GM19397 (cell line): ENCODE measurements at regions not wholly inside any gene's neighbourhood (a gene's known extent, or its start where the extent isn't known, plus 50 kb on each side); places are given as distances from the start of the nearest gene placed in this dataset.

ENCODE experiments used
- ATAC-seq: cut with Tn5 transposase; IDR thresholded peaks from one replicate; pipeline ENCODE4 v1.9.1; 2021; ENCODE audit warnings: mild to moderate bottlenecking, moderate library complexity; ENCODE audit not compliant: unreplicated experiment

DNA sequence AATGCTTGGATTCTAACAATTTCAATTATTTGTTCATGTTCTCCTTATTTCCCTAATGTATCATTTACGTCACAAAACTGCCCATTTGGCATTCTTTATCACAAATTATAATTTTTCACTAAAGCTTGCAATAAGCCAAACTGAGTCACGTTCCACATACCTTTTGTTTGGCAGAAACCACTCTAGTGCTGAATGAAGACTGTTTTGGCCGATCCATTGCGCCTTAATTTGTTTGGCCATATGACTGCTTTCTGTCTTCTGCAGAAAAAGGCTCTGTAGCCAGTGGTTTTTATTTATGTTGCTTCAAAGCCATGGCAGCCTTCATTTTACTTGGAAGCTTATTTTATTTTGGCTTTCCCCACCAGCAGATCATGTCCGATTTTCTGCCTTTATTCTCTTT is 184.4 kb upstream of the HAND2 start:
- ATAC-seq, result no peak

- no peak for ATAC-seq
Measured at GRCh38 chr4:173713026-173713425, 183.0 kb upstream of the HAND2 start.

- ATAC-seq, result no peak
Measured at GRCh38 chr4:173707658-173708419, 177.8 kb upstream of the HAND2 start.

DNA sequence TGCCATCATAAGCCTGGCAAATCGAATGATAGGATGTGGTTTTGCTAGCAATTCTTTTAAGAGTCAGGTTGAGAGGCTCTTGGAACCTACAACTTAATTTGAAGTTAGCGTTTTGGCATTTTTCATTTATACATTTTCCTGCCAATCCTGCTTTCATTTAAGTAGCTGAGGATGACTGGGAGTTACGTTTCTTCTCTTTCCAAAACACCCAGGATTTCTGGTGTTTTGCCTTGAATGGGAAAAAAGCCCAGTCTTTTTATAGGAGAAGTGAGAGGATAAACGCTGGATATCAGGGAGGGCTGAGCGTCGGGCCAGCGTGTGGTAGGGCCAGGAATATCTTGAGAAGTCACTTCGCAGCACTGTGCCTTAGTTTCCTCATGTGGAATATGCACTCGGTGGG is 174.2 kb upstream of the HAND2 start:
- no peak for ATAC-seq

- ATAC-seq, result no peak
Measured at GRCh38 chr4:173703021-173703420, 173.0 kb upstream of the HAND2 start.

DNA sequence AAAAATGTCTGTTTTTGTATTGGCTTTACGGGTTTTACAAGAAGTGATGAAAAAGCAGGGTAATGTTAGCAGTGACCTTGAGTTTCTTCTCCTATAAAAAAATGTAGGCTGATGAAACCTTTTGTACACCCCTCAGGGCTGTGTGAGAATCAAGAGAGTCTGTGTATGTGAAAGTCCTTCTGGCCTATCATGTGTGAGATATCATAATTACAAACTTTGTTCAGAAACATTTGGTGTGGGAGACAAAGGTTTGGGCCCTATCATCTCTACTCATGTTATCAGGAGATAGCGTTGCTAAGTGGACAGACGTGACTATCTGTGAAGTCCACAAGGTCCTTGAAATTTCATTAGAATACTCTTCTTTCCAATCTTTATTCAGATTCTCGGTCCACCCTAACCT is 170.6 kb upstream of the HAND2 start:
- no peak for ATAC-seq

- no peak for ATAC-seq
Measured at GRCh38 chr4:173699841-173700475, 169.9 kb upstream of the HAND2 start.

DNA sequence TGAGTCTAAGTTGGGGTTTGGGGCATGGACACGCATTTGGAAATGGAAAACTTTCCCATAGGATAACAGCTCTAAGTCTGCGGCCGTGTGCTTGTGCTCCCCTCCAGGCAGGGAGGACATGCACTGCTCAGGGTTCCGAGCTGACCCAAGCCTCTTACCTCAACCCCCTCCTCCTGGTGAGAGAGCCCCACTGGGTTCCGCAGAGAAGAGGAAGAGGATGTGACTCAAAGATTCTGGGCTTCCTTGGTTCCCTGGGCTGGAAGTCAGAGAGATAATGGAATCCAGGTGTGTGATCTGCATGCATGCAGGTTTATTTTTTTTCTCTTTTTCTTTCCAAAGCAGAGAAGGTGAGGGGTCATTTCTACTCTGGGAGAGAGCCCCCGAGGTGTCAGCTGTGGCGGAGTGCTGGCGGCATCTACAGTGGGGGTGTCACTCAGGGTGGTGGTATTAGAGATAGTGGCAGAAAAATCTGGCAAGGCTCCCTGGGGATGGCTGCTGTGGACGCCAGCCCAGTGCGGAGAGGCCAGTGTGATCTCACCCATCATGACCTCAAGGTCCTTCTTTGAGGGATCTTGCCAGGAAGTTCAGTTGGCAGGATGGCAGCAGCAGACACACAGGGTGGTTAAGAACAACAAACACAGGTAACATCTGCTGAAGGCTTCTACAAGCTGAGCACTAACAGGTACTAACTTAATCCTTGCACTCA is 168.7 kb upstream of the HAND2 start:
- ATAC-seq, result no peak

GRCh38 chr4:173697840-173698239 is 167.8 kb upstream of the HAND2 start:
- no peak for ATAC-seq

- ATAC-seq, result no peak
Measured at GRCh38 chr4:173696551-173696950, 166.5 kb upstream of the HAND2 start.

DNA sequence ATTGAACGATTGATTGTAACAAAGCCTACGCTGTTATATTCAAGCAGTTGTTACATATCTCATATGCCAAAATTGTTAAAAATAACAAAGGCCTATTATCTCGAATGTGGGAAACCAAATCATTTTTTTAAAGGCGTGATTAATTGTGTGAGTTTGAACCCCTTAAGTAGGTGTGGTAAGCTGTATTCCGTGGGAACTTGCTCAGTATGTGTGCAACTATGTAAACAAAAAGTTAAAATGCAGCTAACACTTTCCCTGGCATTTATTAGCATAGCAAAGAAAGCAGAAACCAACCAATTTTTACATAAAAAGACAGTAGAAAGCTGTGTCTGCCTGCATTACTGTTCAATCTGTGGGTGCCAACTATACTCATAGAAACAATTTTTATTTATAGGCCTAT is 166.0 kb upstream of the HAND2 start:
- no peak for ATAC-seq

DNA sequence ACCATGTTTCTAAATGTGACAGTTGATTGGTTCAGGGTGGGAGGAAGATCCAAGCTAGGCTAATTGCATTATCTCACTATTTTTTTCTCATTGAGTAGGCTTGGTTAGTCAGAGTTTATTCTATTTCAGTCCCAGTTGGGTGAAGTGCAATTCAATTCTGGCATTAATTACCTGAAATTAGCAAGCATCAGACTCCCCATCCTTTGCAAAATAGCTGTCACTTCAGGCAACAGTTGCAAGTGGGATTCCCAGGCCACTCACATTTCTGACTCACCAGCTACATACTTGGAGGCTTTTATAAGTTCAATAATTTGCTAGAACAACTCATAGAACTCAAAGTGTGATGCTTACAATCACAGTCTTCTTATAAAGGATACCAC is 155.8 kb upstream of the HAND2 start:
- ATAC-seq, result no peak

DNA sequence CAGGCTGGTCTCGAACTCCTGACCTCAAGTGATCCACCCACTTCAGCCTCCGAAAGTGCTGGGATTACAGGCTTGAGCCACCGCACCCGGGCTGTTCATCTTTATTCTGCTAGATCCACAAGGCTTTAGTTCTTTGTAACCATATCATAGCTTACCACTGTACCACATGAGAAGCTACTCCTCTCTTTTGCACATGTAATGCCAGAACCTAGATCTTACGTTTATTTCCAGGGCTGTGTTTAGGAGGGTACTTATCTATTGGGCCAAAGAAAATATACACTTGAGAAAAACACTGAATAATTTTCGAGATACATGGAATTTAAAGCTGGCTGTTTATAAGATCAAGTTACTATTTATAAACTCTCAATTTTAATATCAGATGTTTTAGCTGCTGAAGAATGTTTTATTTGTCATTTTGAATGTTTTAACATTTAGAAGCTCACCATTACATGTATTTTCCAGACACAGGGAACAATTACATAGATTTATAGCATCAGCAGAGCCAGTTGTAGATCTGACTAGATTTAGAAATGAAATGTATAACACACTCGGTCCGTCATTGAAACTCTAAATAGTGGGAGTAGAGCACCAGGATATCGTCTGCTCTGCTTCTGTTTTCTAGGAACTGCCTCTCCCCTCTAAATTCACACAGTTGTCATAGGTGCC is 155.3 kb upstream of the HAND2 start:
- ATAC-seq, result no peak

DNA sequence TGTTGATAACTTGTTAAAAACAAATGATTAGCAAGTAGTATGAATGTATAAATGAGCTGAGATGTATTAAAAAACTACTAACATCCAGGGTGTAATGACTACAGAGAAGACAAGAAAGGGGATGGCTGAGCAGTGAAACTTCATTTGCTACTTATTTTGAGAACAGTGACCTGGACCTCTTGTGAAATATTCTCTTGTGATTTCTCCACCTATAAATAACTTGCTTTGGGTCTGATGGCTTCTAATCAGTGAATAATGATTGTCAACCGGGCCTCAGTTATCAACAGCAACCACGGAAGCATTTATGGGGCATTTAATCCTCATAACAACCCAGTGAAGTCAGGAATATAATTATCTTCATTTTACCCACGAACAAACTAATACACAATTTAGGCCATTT is 154.2 kb upstream of the HAND2 start:
- no peak for ATAC-seq

- no peak for ATAC-seq
Measured at GRCh38 chr4:173682609-173683008, 152.6 kb upstream of the HAND2 start.

DNA sequence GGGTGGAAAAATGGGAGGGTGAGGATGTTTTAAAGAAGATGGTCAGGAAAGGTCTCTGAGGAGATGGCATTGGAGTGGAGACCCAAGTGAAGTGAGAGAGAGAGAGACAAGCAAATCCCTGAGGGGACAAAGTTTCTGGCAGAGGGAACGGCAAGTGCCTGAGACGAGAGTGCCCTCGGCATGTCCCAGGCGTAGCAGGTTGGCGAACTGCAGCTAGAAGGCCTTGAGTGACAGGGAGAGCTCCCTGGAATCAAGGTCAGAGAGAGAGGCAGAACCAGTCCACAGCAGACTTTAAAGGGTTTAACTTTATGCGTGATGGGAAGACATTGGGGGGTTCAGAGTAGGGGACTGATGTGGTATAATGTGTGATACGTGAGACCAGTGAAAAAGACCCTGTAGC is 150.2 kb upstream of the HAND2 start:
- no peak for ATAC-seq

DNA sequence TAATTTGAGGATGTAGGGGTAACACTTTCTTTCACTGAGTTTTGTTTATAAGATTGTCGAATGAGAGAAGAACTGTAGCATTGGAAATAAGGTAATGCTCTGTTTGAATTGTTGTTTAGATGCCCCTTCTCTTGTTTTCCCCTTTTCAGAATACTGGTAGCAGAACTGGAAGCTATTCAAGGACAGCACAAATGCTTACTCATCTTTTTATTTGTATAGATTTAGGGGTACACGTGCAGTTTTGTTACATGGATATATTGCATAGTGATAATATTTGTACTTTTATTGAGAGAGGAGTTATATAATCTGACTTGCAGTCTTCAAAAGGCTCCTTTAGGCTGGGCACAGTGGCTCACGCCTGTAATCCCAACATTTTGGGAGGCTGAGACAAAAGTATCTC is 145.4 kb upstream of the HAND2 start:
- ATAC-seq, result no peak

- ATAC-seq, result no peak
Measured at GRCh38 chr4:173669460-173670179, 139.6 kb upstream of the HAND2 start.

GRCh38 chr4:173661001-173661400 is 131.0 kb upstream of the HAND2 start:
- ATAC-seq, result no peak

DNA sequence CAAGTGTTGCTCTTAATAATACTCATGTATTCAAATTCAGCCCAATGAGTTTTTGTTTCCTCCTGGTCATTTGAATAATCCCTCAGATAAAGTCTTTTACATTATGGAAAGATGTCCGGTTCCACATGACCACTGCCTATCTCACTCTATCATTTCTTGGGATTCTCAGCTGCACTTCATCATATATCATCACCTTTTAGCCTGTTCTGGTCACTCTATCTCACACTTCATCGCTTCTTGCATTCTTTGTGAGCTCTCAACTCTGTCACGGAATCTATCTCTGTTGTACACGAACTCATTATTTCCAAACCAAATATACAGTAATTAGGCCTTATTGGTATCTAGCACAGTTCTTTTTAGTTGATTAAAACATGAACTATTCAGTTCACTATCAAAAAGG is 126.9 kb upstream of the HAND2 start:
- ATAC-seq, result no peak
